ENCODE measurements at regions not wholly inside any gene's neighbourhood (a gene's known extent, or its start where the extent isn't known, plus 50 kb on each side); places are given as distances from the start of the nearest gene placed in this dataset.

- no peak for DNase-seq
These were observed 684.8 kb upstream of the PCDH15 start for GRCh38 chr10:55485827-55486226.

- no peak for DNase-seq
These were observed 675.1 kb upstream of the PCDH15 start for GRCh38 chr10:55476129-55476528.

DNA sequence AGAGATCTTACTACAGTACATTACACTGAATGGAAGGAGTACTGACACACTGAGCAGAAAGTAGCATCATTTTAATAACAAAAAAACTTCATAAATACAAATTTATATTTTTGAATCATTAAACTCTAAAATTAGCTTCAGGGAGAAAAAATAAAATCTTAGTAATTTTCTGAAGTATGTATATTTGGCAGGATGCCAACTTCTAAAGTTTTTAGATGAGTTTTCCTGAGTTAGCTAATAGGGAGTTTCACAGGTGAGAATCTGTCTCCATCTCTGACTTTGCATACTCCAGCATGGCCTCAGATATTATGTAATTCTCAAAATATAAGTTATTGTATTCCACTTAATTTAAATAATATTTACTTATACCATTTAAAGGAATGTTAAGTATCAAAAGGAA, 673.2 kb upstream of the PCDH15 start:
- DNase-seq: no peak

GRCh38 chr10:55470840-55471239, 669.8 kb upstream of the PCDH15 start:
- no peak for DNase-seq

DNA sequence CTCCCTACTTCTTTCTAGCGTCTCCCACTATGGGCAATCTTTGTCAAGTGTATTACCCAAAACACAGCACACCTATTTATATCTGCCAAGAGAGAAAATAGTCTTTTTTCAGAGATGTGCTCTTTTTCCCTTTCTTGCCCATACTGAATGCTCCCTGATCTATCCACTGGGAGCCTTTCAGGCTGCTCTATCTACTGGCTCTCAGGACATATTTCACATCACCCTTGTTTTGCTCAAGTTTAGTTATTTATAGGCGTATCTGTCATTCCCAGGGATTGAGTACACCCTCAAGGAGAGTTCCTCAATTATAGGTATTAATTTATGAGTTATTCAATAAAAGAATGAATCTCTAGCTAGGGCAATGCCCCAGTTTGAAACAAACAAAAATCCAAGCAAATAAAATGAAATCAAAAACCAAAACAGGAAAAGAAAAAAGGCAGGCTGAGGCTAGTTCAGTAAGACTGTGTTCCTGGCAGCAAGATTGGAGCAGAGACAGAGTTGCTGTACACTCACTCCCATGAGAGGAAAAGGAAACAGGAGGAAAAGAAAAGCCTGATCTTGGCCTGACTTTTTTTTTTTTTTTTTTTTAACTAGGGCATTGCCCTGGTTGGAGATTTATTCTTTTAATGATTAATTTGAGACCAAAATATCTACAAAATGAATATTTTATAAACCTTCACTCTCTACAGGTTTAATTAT, 665.9 kb upstream of the PCDH15 start:
- no peak for DNase-seq

DNA sequence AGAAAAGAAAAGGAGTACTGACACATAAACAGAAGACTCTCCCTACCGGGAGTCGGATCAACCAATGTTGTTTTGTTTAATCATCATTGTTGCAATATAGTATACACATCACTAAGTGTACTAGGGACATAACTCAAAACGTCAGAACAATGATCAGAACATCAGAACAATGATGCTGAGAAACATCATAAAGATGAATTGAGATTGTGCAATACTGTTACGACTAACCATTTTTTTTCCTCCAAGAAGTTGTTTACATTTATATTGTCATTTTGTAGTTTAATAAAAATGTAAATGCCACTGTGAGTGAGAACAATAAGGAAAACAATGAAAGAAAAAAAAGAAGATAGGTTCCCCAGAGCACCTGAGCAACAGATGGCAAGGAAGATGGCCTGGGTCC, 663.1 kb upstream of the PCDH15 start:
- DNase-seq: no peak

DNA sequence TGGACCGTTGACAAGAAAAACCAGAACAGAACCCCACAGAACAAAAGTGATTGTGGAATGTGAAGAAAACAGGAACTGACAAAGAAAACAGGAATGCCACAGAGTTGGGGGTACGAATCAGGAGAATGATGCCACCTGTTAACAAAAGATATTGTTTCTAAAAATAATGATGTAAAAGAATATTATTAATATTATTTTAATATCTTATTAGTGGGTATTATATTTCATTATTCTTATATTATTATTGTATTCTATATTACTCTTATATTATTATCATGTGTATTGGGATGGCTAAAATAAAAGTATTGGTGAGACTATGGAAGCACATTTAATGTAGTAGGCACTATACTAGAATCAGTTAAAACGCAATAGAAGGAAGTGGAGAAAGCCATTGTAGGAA, 659.0 kb upstream of the PCDH15 start:
- DNase-seq: no peak

- DNase-seq: peak; percentile 30
These were observed 649.0 kb upstream of the PCDH15 start for GRCh38 chr10:55449981-55450380.

DNA sequence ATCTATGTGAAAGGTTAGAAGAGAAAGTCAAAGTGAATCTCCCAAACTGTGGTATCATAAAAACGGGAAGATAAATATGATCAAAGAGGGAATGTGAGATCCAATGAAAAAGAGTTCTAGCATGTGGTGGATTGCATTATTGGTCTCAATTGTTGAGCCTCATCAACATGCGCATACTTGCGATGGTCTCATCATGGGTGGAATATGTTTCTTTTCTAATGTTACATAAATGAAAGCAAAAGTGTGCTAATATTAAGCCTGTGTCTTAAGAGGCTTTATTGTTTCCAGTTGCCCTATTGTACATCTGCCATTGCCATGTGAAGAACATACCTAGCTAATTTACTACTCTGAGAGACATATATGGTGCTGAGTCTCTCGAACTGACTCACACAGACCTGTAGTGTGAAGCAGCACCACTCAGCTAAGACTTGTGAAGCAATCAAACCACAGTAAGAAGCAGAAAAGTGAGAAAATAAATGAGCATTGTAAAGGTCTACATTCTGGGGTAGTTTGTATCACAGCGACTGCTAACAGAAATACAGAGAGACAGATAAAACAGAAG, 645.5 kb upstream of the PCDH15 start:
- no peak for DNase-seq

DNA sequence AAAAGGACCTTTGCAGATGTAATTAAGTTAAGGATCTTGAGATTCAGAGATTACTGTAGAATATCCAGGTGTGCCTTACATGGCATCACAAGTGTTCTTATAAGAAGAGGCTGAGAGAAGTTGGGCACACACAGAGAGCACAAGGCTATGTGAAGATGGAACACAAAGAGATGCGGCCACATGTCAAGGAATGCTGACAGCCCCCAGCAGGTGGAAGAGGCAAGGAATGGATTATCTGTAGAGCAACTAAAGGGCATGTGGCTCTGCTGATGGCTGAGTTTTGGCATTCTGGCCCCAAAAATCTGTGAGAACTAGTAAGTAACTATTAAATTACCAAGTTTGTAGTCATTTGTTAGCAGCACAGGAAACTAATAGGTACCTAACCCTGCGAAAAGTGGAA, 640.7 kb upstream of the PCDH15 start:
- no peak for DNase-seq

- no peak for DNase-seq
These were observed 625.1 kb upstream of the PCDH15 start for GRCh38 chr10:55426138-55426537.

DNA sequence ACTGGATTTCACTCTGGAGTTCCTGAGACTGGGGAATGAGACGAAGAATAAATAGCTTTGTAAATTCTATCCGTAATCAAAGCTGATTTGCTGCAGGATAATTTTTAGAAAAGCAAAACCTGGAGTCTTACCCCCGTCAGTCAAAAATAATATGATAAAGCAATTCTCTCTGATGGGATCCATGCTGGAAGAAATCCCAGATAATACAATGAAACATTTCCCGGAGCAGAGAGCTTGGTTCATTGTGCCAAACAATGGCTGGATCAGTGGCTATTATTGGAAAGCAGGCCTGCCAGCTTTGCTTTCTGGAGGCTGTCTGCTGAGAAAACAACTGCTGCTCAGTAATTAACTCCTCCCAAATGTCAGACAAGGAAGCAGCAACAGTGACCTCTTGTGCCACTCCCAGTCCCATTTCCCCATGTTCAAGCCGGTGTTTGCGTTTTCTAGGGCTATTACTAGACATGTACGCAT, 609.4 kb upstream of the PCDH15 start:
- peak; percentile 92 for DNase-seq

- DNase-seq: no peak
These were observed 603.1 kb upstream of the PCDH15 start for GRCh38 chr10:55404094-55404493.

DNA sequence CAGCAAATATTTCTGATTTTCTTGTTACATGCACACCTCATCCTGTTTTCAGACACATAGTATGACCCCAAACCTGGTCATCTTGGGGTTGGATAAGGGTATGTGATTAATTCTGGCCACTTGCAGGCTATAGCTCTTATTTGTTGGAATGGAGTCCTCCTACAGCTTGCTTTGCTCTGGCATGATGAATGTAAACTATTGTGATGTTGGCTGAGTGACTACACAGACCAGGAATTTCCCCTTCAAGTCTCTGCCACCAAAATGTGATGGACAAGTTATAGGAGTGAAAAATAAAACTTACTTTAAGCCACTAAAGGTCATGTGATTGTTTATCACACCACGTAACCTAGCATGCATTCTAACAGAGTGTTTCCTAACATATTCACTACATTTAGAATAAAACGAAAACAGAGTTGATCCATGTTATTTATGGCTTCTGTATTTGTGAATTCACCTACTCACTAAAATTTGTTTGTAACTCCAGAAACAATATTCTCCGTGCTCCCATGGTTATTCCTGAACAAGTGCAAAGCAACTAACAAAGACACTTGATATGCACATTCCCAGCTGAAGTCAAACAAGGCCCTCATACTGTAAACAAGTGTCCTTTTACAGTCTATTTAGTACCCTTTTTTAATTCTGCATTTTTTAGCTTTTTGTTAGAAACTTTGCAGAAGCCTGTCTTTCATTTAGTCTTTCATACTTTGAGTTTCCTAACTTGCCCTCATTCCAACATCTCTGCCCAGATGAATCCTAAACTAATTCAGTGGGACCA, 599.2 kb upstream of the PCDH15 start:
- no peak for DNase-seq

DNA sequence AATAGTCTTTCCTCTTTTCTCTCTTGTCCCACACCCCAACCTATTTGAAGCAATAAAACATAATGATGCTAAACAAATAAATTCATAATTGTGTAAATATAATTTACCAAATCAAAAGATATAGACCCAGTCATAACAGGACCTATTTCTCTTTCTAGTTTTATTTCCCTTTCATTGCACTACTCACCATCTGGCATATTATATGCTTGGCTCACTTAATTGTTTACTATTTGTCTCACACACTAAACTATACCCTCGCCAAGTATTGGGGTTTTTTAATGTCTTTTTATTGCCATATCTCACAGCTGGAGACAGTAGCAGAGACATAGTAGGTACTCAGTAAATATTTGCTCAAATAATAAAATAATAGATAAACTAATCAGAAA, 597.5 kb upstream of the PCDH15 start:
- DNase-seq: peak; percentile 46

DNA sequence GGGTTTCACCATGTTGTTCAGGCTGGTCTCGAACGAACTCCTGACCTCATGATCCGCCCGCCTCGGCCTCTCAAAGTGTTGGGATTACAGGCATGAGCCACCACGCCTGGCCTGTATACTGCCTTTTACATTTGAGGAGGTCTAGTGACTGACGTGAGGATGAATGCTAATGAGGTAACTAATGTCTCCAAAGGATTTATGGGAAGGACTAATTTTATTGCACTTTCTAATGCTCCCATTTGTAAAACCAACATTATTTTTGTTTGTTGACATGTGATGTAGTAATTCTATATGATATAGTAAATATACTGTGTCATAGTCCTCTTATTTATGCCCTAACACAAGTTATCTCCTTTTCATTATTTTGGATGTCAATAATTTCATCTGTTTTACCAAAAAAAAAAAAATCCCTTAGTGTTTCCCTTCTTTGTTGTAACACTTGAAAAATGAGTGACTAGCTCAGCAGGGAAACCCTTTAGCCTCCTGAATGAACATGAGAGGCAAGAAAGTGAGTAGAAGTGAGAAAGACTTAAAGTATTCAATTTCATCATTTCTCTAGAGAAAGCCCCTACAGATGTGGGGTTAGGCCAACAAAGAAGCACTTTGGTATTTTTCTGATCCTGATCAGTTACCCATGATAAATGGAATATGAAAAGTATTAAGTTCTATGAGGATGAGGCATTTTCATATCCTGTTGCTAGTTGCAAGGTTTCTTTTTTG, 596.9 kb upstream of the PCDH15 start:
- DNase-seq: no peak

GRCh38 chr10:55378196-55378595, 577.2 kb upstream of the PCDH15 start:
- DNase-seq: no peak

DNA sequence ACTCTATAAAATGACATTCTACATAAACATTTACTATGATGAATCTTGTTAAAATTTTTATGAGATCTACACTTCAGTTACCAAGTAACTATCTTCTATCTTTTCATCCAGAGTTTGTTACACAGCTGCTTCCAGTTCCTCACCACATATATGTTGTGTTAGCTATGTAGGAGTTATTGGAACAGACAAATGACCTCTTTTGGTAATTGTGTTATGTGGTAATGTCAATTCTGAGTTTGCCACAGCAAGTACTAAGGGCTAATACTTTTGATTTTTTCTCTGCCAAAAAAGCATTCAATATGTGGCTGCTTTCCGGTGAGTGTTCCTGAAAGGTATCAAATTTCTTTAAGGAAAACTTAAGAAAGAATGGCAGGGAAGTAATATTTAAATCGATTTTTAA, 573.9 kb upstream of the PCDH15 start:
- no peak for DNase-seq

- DNase-seq: peak; percentile 48
These were observed 573.0 kb upstream of the PCDH15 start for GRCh38 chr10:55374060-55374459.

GRCh38 chr10:55369670-55370420, 568.8 kb upstream of the PCDH15 start:
- peak; percentile 65 for DNase-seq

GRCh38 chr10:55368467-55368866, 567.4 kb upstream of the PCDH15 start:
- no peak for DNase-seq

DNA sequence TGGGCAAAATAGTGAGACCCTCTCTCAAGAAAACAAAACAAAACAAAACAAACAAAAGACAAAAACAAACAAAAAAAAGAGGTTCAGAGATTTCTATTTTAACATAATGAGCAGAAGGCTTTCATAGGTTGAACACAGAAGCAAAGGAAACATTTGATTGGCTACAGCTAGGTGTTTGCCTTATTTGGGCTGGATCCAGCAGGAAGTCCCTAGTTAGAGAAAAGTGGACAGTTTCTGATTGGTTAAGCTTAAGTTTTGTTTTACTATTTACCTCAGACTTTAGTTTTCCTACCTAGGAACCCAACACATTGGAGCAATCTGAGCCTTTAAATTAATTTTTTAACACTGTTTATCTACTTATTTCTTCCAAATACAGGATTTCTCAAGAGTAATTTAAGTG, 566.5 kb upstream of the PCDH15 start:
- no peak for DNase-seq

GRCh38 chr10:55358539-55358938, 557.5 kb upstream of the PCDH15 start:
- no peak for DNase-seq

Measured in NCI-H748 treated with DMSO at 0.1 percent for 48 hours (cell line).